HEK293 (cell line): ENCODE measurements at regions not wholly inside any gene's neighbourhood (a gene's known extent, or its start where the extent isn't known, plus 50 kb on each side); places are given as distances from the start of the nearest gene placed in this dataset.

Experiments used
- BCL11B ChIP-seq: fragments of 450-650 bp; formaldehyde crosslinking; IDR thresholded peaks from 2 replicates; pipeline ENCODE4 v1.5.1; 2016; ENCODE audit warnings: low read depth, missing biosample characterization, missing genetic modification characterization
- CTCF ChIP-seq: fragments of 450-650 bp; formaldehyde crosslinking; IDR thresholded peaks from 2 replicates; pipeline ENCODE4 v1.5.1; 2016; ENCODE audit warnings: missing biosample characterization, missing genetic modification characterization
- HOXC10 ChIP-seq: sonication (generic); formaldehyde crosslinking; IDR thresholded peaks from 2 replicates; pipeline ENCODE4 v1.8.1; 2023; ENCODE audit warnings: mild to moderate bottlenecking, missing genetic modification reagents
- IKZF3 ChIP-seq: fragments of 450-650 bp; IDR thresholded peaks from 2 replicates; pipeline ENCODE4 v1.5.0; 2018; ENCODE audit warnings: missing biosample characterization, mild to moderate bottlenecking, missing genetic modification characterization, moderate library complexity
- INSM2 ChIP-seq: fragments of 450-650 bp; formaldehyde crosslinking; IDR thresholded peaks from 2 replicates; pipeline ENCODE4 v1.5.1; 2016; ENCODE audit warnings: missing biosample characterization, missing genetic modification characterization
- KLF1 ChIP-seq: fragments of 450-650 bp; formaldehyde crosslinking; IDR thresholded peaks from 2 replicates; pipeline ENCODE4 v1.5.1; 2016; ENCODE audit warnings: missing biosample characterization, missing genetic modification characterization
- SALL2 ChIP-seq: fragments of 450-650 bp; formaldehyde crosslinking; IDR thresholded peaks from 2 replicates; pipeline ENCODE4 v1.5.0; 2017; ENCODE audit warnings: missing biosample characterization, mild to moderate bottlenecking, missing genetic modification characterization, borderline replicate concordance
- TSHZ1 ChIP-seq: fragments of 450-650 bp; formaldehyde crosslinking; IDR thresholded peaks from 2 replicates; pipeline ENCODE4 v1.5.1; 2016; ENCODE audit warnings: missing biosample characterization, missing genetic modification characterization, borderline replicate concordance
- ZBTB7A ChIP-seq: fragments of 450-650 bp; formaldehyde crosslinking; IDR thresholded peaks from 2 replicates; pipeline ENCODE4 v1.5.1; 2016; ENCODE audit warnings: low read depth, missing biosample characterization, missing genetic modification characterization
- ZNF501 ChIP-seq: fragments of 450-650 bp; formaldehyde crosslinking; IDR thresholded peaks from 2 replicates; pipeline ENCODE4 v1.5.1; 2016; ENCODE audit warnings: missing biosample characterization, missing genetic modification characterization

- TF ChIP-seq BCL11B (tag by site-specific recombination): no peak
- no peak for TF ChIP-seq IKZF3 (tag by site-specific recombination)
- no peak for TF ChIP-seq CTCF (tag by site-specific recombination)
- no peak for TF ChIP-seq INSM2 (tag by site-specific recombination)
- TF ChIP-seq KLF1 (tag by site-specific recombination): no peak
- TF ChIP-seq ZNF501 (tag by site-specific recombination): no peak
- TF ChIP-seq ZBTB7A (tag by site-specific recombination): no peak
- TF ChIP-seq TSHZ1 (tag by site-specific recombination): no peak
- TF ChIP-seq SALL2: no peak
- TF ChIP-seq HOXC10 (CRISPR knock-in tag): no peak
Measured at GRCh38 chr5:28548856-28549255, 1510.5 kb upstream of the CDH9 start.
